Liver (tissue), 8 donors: ENCODE measurements at regions not wholly inside any gene's neighbourhood (a gene's known extent, or its start where the extent isn't known, plus 50 kb on each side); places are given as distances from the start of the nearest gene placed in this dataset.

Source experiments
- DNase-seq: peaks from one replicate; pipeline ENCODE4 v3.0.0-alpha.2; 2017; ENCODE audit warnings: low spot score
- H3K27ac ChIP-seq, 2 donors: one replicate each; pipeline ENCODE4 v1.7.0; 2013; ENCODE audit warnings: inconsistent platforms in 2 of 2, low read length in 2 of 2, control low read depth in 1 of 2, low read depth in 1 of 2, mild to moderate bottlenecking in 1 of 2
- H3K27me3 ChIP-seq, 4 donors: one replicate each; pipeline versions ENCODE4 v1.6.1 to v1.7.0; 2013; ENCODE audit warnings: low read length in 3 of 4, inconsistent platforms in 1 of 4, mild to moderate bottlenecking in 1 of 4, moderate library complexity in 1 of 4; ENCODE audit not compliant: control insufficient read depth in 4 of 4, insufficient read depth in 4 of 4
- H3K36me3 ChIP-seq, 4 donors: one replicate each; pipeline versions ENCODE4 v1.6.1 to v1.7.0; 2013; ENCODE audit warnings: low read length in 3 of 4, mild to moderate bottlenecking in 3 of 4, low read depth in 1 of 4, moderate library complexity in 1 of 4; ENCODE audit not compliant: control insufficient read depth in 4 of 4, insufficient read depth in 3 of 4
- H3K4me1 ChIP-seq, 4 donors: one replicate each; pipeline versions ENCODE4 v1.6.1 to v1.7.0; 2013; ENCODE audit warnings: low read length in 3 of 4, mild to moderate bottlenecking in 3 of 4, moderate library complexity in 1 of 4; ENCODE audit not compliant: control insufficient read depth in 4 of 4, insufficient read depth in 4 of 4
- H3K4me3 ChIP-seq, 3 donors: one replicate each; pipeline versions ENCODE4 v1.6.1 to v1.7.0; 2013; ENCODE audit warnings: low read length in 3 of 3, control low read depth in 1 of 3, low read depth in 1 of 3, mild to moderate bottlenecking in 1 of 3
- H3K9ac ChIP-seq, 2 donors: one replicate each; pipeline ENCODE4 v1.7.0; 2013; ENCODE audit warnings: low read length in 2 of 2, mild to moderate bottlenecking in 2 of 2, moderate library complexity in 2 of 2, control low read depth in 1 of 2, low read depth in 1 of 2
- H3K9me3 ChIP-seq, 4 donors: one replicate each; pipeline versions ENCODE4 v1.6.1 to v1.7.0; 2013; ENCODE audit warnings: low read length in 3 of 4; ENCODE audit not compliant: control insufficient read depth in 4 of 4
- EGR1 ChIP-seq, 2 donors: IDR thresholded peaks; 2 replicates each; pipeline ENCODE4 v1.6.1; 2016 to 2018; ENCODE audit warnings: antibody characterized with exemption in 2 of 2, low read depth in 2 of 2
- FOXA2 ChIP-seq: IDR thresholded peaks from 2 replicates; pipeline ENCODE4 v1.6.1; 2016; ENCODE audit warnings: antibody characterized with exemption
- GABPA ChIP-seq, 2 donors: IDR thresholded peaks in 1 of 2; conservative IDR thresholded peaks in 1 of 2; 2 replicates each; pipeline ENCODE4 v1.6.1; 2016; ENCODE audit warnings: antibody characterized with exemption in 2 of 2, mild to moderate bottlenecking in 1 of 2, moderate library complexity in 1 of 2
- HNF4A ChIP-seq, 2 donors: conservative IDR thresholded peaks; 2 replicates each; pipeline ENCODE4 v1.6.1; 2016; ENCODE audit warnings: antibody characterized with exemption in 2 of 2, mild to moderate bottlenecking in 2 of 2
- HNF4G ChIP-seq: IDR thresholded peaks from 2 replicates; pipeline ENCODE4 v1.6.1; 2016; ENCODE audit warnings: antibody characterized with exemption
- JUND ChIP-seq, 2 donors: IDR thresholded peaks; 2 replicates each; pipeline ENCODE4 v1.6.1; 2016; ENCODE audit warnings: antibody characterized with exemption in 2 of 2
- RAD21 ChIP-seq, 2 donors: IDR thresholded peaks; 2 replicates each; pipeline ENCODE4 v1.6.1; 2016; ENCODE audit warnings: antibody characterized with exemption in 2 of 2, mild to moderate bottlenecking in 2 of 2
- RXRA ChIP-seq, 2 donors: IDR thresholded peaks; 2 replicates each; pipeline ENCODE4 v1.6.1; 2017 to 2018; ENCODE audit warnings: antibody characterized with exemption in 2 of 2, mild to moderate bottlenecking in 1 of 2
- SP1 ChIP-seq: IDR thresholded peaks from 2 replicates; pipeline ENCODE4 v1.6.1; 2018; ENCODE audit warnings: antibody characterized with exemption, mild to moderate bottlenecking
- TAF1 ChIP-seq: conservative IDR thresholded peaks from 2 replicates; pipeline ENCODE4 v1.6.1; 2016; ENCODE audit warnings: antibody characterized with exemption, mild to moderate bottlenecking
- WGBS: extraction: QIAGEN DNeasy Blood & Tissue Kit; methylation state at CpG from one replicate; pipeline ENCODE4 v1.1.7; 2013; 5-methylcytosine and 5-hydroxymethylcytosine counted together
- TF ChIP-seq, protein P1 (sequence below): IDR thresholded peaks from 2 replicates; pipeline ENCODE4 v1.6.1; 2016; ENCODE audit warnings: antibody characterized with exemption
- TF ChIP-seq, protein P2 (sequence below): IDR thresholded peaks from 2 replicates; pipeline ENCODE4 v1.6.1; 2016; ENCODE audit warnings: antibody characterized with exemption
- TF ChIP-seq, protein P3 (sequence below): IDR thresholded peaks from 2 replicates; pipeline ENCODE4 v1.6.1; 2016; ENCODE audit warnings: antibody characterized with exemption, mild to moderate bottlenecking
- TF ChIP-seq, protein P4 (sequence below): fragments of 150-350 bp; IDR thresholded peaks from 2 replicates; pipeline ENCODE4 v1.5.1; 2017; ENCODE audit warnings: improper control_type of control experiment, low read depth, low read length; ENCODE audit not compliant: missing input control
- TF ChIP-seq, protein P5 (sequence below): IDR thresholded peaks from 2 replicates; pipeline ENCODE4 v1.6.1; 2016; ENCODE audit warnings: antibody characterized with exemption
- donor health status: healthy.
- donor health status: healthy.
- donor health status: healthy.
- donor health status: healthy.
- donor health status: healthy.

DNA sequence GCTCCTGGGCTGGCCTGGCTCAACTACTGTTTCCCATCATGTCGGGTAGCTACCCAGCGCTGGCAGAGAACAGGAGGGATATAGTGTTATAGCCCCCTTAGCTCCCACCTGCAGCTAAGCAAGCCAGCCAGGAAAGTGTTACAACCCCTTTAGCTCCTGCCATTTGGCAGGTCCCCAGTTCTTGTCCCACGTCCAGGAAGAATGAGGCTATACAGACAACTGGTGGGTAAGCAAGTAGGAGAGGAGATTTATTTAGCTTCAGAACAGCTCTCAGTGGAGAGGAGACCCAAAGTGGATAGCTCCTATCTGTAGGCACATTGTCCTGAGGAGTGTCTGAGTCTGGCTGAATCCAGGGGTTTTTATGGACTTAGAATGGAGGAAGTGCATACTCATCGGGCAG lies 741.1 kb upstream of the B3GALT2 start:
- 68% methylated on average over 4 of the region's 4 CpGs for WGBS
- TF ChIP-seq, protein P1, sequence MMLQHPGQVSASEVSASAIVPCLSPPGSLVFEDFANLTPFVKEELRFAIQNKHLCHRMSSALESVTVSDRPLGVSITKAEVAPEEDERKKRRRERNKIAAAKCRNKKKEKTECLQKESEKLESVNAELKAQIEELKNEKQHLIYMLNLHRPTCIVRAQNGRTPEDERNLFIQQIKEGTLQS, result no peak
- TF ChIP-seq RAD21 (IDR thresholded peaks at IDR 0.05) (no peak), HNF4G (no peak), FOXA2 (no peak)
- Histone ChIP-seq H3K9me3 (peaks cover 7 to 13% (median 8%) of the 10 kb centered on the region in 4 donors), H3K36me3 (no peaks in the 10 kb centered on the region), H3K4me3 (peak overlapping the region in 1 of 3 donors; percentile 31), H3K27me3 (no peaks in the 10 kb centered on the region), H3K27ac (no peak overlapping the region), H3K4me1 (peaks cover 0 to under 1% (median 0%) of the 10 kb centered on the region in 4 donors), H3K9ac (no peak overlapping the region)
- DNase-seq, result no peak

DNA sequence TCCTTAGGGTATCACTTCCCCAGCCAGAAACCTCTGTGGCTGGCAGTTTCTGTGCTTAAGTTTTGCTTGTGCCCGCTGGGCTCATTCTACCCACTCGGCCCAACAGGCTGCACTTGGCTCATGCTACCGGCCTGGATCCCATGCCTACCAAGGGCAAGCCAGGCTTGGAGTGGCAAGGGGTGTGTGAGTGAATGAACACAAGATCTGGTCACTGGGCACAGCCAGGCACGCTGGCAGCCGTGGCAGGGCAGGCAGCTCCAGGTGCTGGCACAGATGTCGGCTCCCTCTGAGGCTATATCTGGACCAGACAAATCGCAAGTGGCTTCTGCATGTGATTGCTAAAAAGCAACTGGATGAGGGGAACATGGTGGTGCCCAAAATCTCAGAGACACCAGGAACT lies 740.5 kb upstream of the B3GALT2 start:
- no peak for DNase-seq
- Histone ChIP-seq H3K27me3 (no peaks in the 10 kb centered on the region), H3K4me1 (no peaks in the 10 kb centered on the region), H3K36me3 (no peaks in the 10 kb centered on the region), H3K9me3 (peaks cover 7 to 13% (median 8%) of the 10 kb centered on the region in 4 donors), H3K4me3 (peak overlapping the region in 1 of 3 donors; percentile 26), H3K27ac (no peak overlapping the region), H3K9ac (no peak overlapping the region)
- 83% methylated on average over 7 of the region's 7 CpGs for WGBS
- TF ChIP-seq HNF4A (conservative IDR thresholded peaks at IDR 0.05) (no peak), EGR1 (IDR thresholded peaks at IDR 0.05; ENCODE audit: low read depth in 2 of 2) (no peak), HNF4G (no peak), RXRA (IDR thresholded peaks at IDR 0.05) (no peak), SP1 (no peak), TAF1 (no peak), JUND (IDR thresholded peaks at IDR 0.05) (no peak), GABPA (IDR thresholded peaks at IDR 0.05 in 1 of 2, conservative IDR thresholded peaks at IDR 0.05 in 1 of 2) (no peak), RAD21 (IDR thresholded peaks at IDR 0.05) (no peak), FOXA2 (no peak)
- TF ChIP-seq, protein P2, sequence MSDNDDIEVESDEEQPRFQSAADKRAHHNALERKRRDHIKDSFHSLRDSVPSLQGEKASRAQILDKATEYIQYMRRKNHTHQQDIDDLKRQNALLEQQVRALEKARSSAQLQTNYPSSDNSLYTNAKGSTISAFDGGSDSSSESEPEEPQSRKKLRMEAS, result no peak
- TF ChIP-seq, protein P3, sequence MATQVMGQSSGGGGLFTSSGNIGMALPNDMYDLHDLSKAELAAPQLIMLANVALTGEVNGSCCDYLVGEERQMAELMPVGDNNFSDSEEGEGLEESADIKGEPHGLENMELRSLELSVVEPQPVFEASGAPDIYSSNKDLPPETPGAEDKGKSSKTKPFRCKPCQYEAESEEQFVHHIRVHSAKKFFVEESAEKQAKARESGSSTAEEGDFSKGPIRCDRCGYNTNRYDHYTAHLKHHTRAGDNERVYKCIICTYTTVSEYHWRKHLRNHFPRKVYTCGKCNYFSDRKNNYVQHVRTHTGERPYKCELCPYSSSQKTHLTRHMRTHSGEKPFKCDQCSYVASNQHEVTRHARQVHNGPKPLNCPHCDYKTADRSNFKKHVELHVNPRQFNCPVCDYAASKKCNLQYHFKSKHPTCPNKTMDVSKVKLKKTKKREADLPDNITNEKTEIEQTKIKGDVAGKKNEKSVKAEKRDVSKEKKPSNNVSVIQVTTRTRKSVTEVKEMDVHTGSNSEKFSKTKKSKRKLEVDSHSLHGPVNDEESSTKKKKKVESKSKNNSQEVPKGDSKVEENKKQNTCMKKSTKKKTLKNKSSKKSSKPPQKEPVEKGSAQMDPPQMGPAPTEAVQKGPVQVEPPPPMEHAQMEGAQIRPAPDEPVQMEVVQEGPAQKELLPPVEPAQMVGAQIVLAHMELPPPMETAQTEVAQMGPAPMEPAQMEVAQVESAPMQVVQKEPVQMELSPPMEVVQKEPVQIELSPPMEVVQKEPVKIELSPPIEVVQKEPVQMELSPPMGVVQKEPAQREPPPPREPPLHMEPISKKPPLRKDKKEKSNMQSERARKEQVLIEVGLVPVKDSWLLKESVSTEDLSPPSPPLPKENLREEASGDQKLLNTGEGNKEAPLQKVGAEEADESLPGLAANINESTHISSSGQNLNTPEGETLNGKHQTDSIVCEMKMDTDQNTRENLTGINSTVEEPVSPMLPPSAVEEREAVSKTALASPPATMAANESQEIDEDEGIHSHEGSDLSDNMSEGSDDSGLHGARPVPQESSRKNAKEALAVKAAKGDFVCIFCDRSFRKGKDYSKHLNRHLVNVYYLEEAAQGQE, result no peak
- TF ChIP-seq, protein P4, sequence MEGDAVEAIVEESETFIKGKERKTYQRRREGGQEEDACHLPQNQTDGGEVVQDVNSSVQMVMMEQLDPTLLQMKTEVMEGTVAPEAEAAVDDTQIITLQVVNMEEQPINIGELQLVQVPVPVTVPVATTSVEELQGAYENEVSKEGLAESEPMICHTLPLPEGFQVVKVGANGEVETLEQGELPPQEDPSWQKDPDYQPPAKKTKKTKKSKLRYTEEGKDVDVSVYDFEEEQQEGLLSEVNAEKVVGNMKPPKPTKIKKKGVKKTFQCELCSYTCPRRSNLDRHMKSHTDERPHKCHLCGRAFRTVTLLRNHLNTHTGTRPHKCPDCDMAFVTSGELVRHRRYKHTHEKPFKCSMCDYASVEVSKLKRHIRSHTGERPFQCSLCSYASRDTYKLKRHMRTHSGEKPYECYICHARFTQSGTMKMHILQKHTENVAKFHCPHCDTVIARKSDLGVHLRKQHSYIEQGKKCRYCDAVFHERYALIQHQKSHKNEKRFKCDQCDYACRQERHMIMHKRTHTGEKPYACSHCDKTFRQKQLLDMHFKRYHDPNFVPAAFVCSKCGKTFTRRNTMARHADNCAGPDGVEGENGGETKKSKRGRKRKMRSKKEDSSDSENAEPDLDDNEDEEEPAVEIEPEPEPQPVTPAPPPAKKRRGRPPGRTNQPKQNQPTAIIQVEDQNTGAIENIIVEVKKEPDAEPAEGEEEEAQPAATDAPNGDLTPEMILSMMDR, result no peak
- TF ChIP-seq, protein P5, sequence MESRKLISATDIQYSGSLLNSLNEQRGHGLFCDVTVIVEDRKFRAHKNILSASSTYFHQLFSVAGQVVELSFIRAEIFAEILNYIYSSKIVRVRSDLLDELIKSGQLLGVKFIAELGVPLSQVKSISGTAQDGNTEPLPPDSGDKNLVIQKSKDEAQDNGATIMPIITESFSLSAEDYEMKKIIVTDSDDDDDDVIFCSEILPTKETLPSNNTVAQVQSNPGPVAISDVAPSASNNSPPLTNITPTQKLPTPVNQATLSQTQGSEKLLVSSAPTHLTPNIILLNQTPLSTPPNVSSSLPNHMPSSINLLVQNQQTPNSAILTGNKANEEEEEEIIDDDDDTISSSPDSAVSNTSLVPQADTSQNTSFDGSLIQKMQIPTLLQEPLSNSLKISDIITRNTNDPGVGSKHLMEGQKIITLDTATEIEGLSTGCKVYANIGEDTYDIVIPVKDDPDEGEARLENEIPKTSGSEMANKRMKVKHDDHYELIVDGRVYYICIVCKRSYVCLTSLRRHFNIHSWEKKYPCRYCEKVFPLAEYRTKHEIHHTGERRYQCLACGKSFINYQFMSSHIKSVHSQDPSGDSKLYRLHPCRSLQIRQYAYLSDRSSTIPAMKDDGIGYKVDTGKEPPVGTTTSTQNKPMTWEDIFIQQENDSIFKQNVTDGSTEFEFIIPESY, result no peak
